SJSA1 (cell line): ENCODE measurements at regions not wholly inside any gene's neighbourhood (a gene's known extent, or its start where the extent isn't known, plus 50 kb on each side); places are given as distances from the start of the nearest gene placed in this dataset.
"Not testable (repeated sequence)": the region's sequence is repeated elsewhere in the genome, so short reads cannot be mapped to it uniquely, and the experiment has no call there.

Experiments used
- DNase-seq, 2 experiments: peaks; one replicate each; pipeline ENCODE4 v3.0.0-alpha.2; 2015 to 2020; ENCODE audit warnings: low spot score in 2 of 2, low read depth in 1 of 2
- H3K27ac ChIP-seq: fragments of 250-450 bp; sonication (Bioruptor Pico); 2 replicates; pipeline ENCODE4 v1.5.1; 2020; ENCODE audit warnings: mild to moderate bottlenecking, moderate library complexity
- H3K27me3 ChIP-seq: fragments of 250-450 bp; sonication (Bioruptor Pico); replicated peaks from 2 replicates; pipeline ENCODE4 v1.5.1; 2020; ENCODE audit warnings: mild to moderate bottlenecking, moderate library complexity
- H3K36me3 ChIP-seq: fragments of 250-450 bp; sonication (Bioruptor Pico); 2 replicates; pipeline ENCODE4 v1.5.1; 2020; ENCODE audit warnings: mild to moderate bottlenecking
- H3K4me1 ChIP-seq: fragments of 250-450 bp; sonication (Bioruptor Pico); replicated peaks from 2 replicates; pipeline ENCODE4 v1.6.1; 2021; ENCODE audit warnings: mild to moderate bottlenecking
- H3K4me3 ChIP-seq: fragments of 250-450 bp; sonication (Bioruptor Pico); 2 replicates; pipeline ENCODE4 v1.5.1; 2020; ENCODE audit warnings: mild to moderate bottlenecking
- H3K9me3 ChIP-seq: fragments of 250-450 bp; sonication (Bioruptor Pico); replicated peaks from 2 replicates; pipeline ENCODE4 v1.5.1; 2020; ENCODE audit warnings: mild to moderate bottlenecking

DNA sequence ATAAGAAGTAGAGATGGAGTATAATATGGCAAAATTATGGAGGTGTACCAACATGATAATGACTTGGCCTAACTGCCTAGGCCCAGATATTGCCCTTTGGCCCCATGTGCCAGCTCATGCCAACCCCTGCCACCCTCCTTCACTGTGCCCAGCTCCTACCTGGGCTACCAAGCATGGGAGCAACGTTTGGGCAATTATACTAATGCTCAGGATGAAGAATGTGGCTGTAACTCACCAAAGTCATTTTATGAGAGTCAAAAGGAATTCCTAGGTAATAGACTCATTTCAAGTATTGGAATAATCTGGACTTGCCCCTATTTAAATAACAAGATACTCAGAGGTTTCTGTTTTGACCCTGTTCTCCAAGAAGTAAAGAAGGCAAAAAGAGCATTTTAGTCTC lies 240.2 kb upstream of the IL12A start:
- Histone ChIP-seq H3K9me3 (no peaks in the 10 kb centered on the region), H3K27ac (no peak overlapping the region), H3K4me3 (no peak overlapping the region), H3K4me1 (peaks cover 7% of the 10 kb centered on the region), H3K27me3 (no peaks in the 10 kb centered on the region), H3K36me3 (no peaks in the 10 kb centered on the region)
- DNase-seq = no peak

DNA sequence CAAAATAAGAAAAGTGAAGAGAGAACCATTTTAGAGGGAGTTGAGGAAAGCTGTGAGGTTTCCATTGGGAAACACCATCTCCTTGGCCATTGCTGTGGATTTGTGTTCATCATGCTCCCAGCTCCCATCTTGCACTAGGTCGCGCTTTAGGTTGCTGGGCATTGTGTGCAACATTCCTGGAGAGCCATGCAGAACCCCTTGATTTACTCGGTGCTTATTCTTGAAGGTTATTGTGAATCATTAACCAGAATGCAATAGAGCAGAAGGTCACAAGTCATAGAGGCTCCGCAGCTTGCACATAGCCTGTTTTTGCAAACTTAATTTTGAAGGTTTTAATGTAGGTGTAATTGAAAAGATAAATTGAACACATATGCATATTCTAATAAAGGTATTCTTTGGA lies 239.2 kb upstream of the IL12A start:
- Histone ChIP-seq H3K27me3 (no peaks in the 10 kb centered on the region), H3K9me3 (no peaks in the 10 kb centered on the region), H3K4me3 (no peak overlapping the region), H3K36me3 (peaks cover 2% of the 10 kb centered on the region), H3K4me1 (peaks cover 7% of the 10 kb centered on the region), H3K27ac (no peak overlapping the region)
- DNase-seq = no peak

DNA sequence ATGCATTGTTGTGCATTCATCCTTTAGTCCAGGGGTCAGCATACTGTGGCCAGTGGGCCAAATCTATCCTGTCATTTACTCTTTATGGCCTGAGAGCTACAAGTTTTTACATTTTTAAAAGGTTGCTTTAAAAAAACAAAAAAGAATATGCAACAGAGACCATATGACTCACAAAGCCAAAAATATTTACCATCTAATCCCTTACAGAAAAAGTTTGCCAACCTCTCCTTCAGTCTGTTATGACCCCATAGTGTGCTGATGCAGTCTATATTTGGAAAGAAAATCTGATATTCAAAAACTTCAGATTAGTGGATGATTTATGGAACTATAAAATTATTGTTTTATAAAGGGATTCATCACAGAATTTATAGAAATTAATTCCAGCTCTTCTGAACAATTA lies 237.5 kb upstream of the IL12A start:
- H3K27ac ChIP-seq = no peak overlapping the region
- no peaks in the 10 kb centered on the region for H3K27me3 ChIP-seq
- H3K9me3 ChIP-seq = peaks cover 3% of the 10 kb centered on the region; the same call in 1 of the 2 replicates
- no peak overlapping the region for H3K4me3 ChIP-seq
- peaks cover 7% of the 10 kb centered on the region for H3K4me1 ChIP-seq
- H3K36me3 ChIP-seq = peaks cover 20% of the 10 kb centered on the region
- DNase-seq = no peak

DNA sequence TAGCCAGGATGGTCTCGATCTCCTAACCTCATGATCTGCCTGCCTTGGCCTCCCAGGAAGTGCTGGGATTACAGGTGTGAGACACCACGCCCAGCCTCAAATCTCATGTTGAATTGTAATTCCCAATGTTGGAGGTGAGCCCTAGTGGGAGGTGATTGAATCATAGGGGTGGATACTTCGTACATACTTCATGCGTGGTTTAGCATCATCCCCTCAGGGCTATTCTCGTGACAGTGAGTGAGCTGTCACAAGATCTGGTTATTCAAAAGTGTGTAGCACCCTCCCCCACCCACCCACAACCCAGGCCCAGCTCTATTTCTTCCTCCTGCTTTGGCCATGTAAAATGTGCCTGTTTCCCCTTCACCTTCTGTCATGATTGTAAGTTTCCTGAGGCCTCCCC lies 236.9 kb upstream of the IL12A start:
- Histone ChIP-seq H3K27ac (no peak overlapping the region), H3K4me1 (peaks cover 7% of the 10 kb centered on the region), H3K9me3 (peaks cover 5% of the 10 kb centered on the region; the same call in 1 of the 2 replicates), H3K36me3 (peaks cover 26% of the 10 kb centered on the region), H3K4me3 (no peak overlapping the region), H3K27me3 (no peaks in the 10 kb centered on the region)
- no peak for DNase-seq

DNA sequence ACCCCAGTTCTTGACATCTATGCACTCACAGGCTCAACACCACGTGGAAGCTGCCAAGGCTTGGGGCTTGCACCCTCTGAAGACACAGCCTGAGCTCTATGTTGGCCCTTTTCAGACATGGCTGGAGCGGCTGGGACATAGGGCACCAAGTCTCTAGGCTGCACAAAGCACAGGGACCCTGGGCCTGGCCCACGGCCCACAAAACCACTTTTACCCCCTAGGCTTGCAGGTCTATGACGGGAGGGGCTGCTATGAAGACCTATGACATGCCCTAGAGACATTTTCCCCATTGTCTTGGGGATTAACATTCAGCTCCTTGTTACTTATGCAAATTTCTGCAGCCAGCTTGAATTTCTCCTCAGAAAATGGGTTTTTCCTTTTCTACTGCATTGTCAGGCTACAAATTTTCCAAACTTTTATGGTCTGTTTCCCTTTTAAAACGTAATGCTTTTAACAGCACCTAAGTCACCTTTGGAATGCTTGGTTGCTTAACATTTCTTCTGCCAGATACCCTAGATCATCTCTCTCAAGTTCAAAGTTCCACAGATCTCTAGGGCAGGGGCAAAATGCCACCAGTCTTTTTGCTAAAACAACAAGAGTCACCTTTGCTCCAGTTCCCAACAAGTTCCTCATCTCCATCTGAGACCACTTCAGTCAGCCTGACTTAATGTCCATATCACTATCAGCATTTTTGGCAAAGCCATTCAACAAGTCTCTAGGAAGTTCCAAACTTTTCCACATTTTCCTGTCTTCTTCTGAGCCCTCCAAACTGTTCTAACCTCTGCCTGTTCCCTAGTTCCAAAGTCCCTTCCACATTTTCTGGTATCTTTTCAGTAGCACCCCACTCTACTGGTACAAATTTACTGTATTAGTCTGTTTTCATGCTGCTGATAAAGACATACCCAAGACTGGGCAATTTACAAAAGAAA lies 232.1 kb upstream of the IL12A start:
- H3K27ac ChIP-seq, H3K9me3 ChIP-seq, H3K27me3 ChIP-seq, DNase-seq, H3K4me3 ChIP-seq: not testable (repeated sequence)
- Histone ChIP-seq H3K36me3 (peaks cover 27% of the 10 kb centered on the region), H3K4me1 (peaks cover 17% of the 10 kb centered on the region)

DNA sequence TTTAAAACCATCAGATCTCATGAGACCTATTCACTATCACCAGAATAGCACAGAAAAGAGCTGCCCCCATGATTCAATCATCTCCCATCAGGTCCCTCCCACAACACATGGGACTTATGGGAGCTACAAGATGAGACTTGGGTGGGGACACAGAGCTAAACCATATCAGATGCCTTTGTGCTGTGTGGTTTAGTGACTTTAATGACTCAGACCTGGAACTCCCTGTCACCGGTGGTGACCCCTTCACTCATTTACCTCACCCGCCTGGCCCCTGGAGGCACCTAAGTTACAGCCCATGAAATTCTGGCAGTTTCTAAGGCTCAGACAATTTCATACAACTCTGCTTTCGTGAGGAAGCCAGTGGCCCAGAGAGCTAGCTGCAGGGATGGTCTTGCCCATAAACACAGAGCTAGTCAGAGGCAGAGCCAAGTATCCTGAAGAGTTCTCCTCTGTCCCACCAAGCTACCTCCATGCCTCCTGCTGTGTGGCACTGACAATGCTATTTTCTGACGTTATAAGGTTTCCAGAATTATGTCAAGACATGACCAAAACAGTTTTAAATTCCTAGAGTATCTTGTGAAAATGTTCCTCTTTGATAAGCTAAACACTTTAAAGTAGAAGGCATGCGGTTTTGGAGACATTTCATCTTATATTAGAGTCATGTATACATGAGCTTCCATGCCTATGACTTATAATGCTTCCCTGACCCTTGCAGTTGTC lies 231.1 kb upstream of the IL12A start:
- peaks cover 27% of the 10 kb centered on the region for H3K36me3 ChIP-seq
- H3K27me3 ChIP-seq = no peaks in the 10 kb centered on the region
- H3K4me3 ChIP-seq = no peak overlapping the region
- H3K4me1 ChIP-seq = peaks cover 24% of the 10 kb centered on the region
- H3K27ac ChIP-seq = no peak overlapping the region
- no peak for DNase-seq
- peaks cover 5% of the 10 kb centered on the region; the same call in 1 of the 2 replicates for H3K9me3 ChIP-seq

DNA sequence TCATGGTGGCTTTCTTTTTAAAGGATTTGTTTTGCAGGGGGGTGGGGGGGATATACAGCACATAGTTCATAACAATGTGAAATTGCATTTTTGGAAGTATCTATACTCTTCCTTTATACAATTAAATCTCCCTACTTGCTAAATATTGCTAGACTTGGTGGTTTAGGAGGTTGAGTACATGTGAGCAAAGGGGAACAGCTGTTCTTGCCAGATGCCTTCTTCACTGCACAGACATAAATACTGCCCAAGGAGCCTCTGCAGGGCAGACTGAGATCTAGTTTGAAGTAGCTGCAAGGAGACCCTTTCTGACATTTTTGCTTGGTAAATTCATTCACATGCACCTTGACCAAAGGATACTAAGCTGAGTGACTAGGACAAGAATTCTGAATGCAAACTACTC lies 228.6 kb upstream of the IL12A start:
- DNase-seq = no peak
- Histone ChIP-seq H3K27ac (no peak overlapping the region), H3K4me3 (no peak overlapping the region), H3K4me1 (peaks cover 34% of the 10 kb centered on the region), H3K27me3 (no peaks in the 10 kb centered on the region), H3K9me3 (peaks cover 5% of the 10 kb centered on the region; the same call in 1 of the 2 replicates), H3K36me3 (peaks cover 26% of the 10 kb centered on the region)

DNA sequence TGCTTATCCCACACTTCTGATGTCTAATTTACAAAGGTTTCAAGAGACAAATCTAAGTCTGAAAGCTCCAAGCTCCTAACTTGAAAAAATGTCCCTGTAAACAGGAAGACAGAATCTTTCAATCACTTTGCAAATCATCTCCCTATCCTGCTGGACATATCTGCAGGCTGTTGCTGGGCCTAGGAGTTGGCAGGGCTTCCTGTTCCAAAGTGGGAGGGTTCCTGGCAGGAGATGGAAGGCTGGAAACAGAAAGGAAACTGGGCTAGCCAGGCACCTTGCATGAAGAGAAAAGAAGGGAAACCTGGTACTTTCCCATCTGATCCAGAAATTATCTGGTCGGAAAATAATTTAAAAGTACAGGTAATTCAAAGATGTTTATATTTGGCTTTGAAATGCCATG lies 227.3 kb upstream of the IL12A start:
- H3K9me3 ChIP-seq = no peaks in the 10 kb centered on the region; the same call in 1 of the 2 replicates
- peaks cover 14% of the 10 kb centered on the region for H3K36me3 ChIP-seq
- peaks cover 37% of the 10 kb centered on the region for H3K4me1 ChIP-seq
- no peaks in the 10 kb centered on the region for H3K27me3 ChIP-seq
- no peak overlapping the region for H3K4me3 ChIP-seq
- DNase-seq = peak in 1 of 2 experiments; percentile 23
- H3K27ac ChIP-seq = peak overlapping the region; percentile 94; the same call in 1 of the 2 replicates

DNA sequence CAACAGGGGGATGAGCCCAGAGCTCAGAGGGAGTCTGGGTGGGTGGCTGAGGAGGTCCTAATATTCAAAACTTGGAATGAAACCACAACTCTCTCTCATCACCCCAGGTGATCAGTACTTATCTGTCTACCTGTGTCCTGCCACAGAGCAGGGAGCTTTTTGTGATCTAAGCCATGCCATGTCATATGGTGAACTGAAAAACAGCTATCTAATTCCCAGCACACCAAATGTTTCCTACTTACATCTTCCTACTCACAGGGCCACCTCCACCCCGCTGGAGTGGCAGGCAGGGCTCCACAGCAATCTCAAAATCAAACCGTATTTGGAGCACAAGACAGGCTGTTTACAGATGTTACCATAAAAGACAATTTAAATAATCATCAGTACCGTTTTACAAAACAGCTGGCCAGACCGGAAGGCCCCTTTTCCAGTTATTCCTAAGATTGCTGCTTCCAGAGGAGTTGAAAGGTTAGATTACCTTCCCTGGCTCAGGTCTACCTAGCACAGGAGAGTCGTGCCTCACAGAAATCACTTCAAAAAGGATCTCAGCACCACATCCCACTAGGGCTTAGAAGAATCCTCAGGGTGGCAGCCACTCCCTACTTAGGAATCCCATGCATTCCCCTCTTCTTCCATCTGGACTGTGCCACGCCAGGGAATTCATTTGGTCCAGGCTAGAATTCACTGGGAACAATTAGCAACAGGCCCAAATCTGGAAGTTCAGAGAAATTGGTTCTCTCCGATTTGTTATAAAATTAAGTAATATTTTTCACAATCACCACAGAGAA lies 226.6 kb upstream of the IL12A start:
- peaks cover 16% of the 10 kb centered on the region for H3K36me3 ChIP-seq
- peak; percentile 59 to 60 for DNase-seq
- H3K9me3 ChIP-seq = no peaks in the 10 kb centered on the region
- peak overlapping the region; percentile 94 for H3K27ac ChIP-seq
- H3K4me1 ChIP-seq = peaks cover 43% of the 10 kb centered on the region
- H3K4me3 ChIP-seq = peak overlapping the region; percentile 70
- H3K27me3 ChIP-seq = no peaks in the 10 kb centered on the region

DNA sequence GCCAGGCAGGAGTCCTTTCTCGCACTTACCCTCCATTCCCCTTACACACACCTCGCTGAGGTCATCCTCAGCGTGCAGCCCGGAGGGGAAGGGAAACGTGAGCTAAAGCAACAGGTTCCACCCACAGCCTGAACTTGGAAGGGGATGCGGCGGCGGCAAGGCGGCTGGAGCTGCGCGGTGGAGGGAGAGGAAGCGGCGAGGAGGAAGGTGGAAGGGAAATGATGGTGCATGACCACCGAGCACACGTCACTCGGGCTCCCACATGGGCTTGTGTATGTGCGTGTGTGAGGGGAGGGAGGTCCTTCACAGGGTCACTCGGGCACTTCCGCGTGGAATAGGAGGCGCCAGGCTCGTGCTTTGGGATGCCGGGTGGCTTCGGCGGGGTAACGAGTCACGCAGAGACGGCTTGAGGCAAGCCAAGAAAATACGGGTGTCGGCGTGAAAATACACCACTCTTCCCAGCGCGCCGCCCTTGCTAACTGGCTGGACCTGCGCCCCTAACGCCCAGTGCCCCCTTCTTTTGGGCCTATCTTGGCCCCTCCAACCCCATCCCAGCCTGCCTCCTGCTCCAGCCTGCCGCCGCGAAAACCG lies 225.5 kb upstream of the IL12A start:
- H3K9me3 ChIP-seq = no peaks in the 10 kb centered on the region
- H3K4me1 ChIP-seq = peaks cover 40% of the 10 kb centered on the region
- peak overlapping the region; percentile 70 for H3K4me3 ChIP-seq
- peak overlapping the region; percentile 94 for H3K27ac ChIP-seq
- H3K36me3 ChIP-seq = peaks cover 27% of the 10 kb centered on the region
- no peaks in the 10 kb centered on the region for H3K27me3 ChIP-seq
- peak; percentile 87 to 90 for DNase-seq

DNA sequence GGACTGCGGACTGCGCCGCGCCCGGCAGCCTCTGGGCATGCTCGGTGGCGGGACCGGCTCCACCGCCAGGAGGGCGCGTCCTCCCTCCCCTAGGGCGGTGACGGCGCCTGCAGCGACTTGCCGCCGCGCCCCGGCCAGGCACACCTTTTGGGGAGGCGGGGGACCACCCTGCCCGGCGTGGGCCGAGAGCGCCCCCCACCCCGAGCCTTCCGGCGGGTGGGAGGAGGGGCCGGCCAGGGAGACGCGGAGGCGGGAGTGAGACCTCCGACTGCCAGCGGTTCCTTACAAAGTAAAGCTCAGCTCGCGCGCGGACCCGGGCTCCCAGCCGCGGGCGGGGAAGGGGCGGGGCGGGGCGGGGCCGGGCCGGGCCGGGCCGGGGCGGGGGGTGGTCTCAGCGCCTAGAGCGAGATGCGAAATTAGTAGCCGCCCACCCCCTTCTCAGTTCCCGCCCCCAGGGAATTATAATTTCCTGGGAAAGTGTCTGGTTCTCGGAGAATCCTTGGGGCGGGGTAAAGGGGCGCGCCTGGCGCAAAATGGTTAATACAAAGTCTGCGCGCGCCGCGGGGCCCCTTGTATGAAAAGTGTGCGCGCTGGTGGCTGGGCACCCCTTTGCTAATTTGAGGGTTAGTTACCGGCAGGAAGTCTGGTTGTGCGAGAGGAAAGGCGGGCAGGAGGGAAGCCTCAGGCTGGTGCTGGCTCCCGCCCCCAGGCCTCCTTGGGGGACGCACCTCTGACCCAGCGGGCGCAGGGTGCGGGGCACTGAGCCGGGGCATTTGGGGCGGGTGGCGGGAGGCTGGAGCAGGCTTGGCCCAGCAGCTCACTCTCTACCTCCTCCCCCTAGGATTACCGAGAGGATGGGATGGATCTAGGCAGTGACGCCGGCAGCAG lies 224.8 kb upstream of the IL12A start:
- Histone ChIP-seq H3K27me3 (no peaks in the 10 kb centered on the region), H3K36me3 (peaks cover 33% of the 10 kb centered on the region), H3K27ac (peak overlapping the region; percentile 94), H3K4me3 (peak overlapping the region; percentile 70), H3K9me3 (no peaks in the 10 kb centered on the region), H3K4me1 (peaks cover 40% of the 10 kb centered on the region)
- peak; percentile 91 to 97 for DNase-seq

DNA sequence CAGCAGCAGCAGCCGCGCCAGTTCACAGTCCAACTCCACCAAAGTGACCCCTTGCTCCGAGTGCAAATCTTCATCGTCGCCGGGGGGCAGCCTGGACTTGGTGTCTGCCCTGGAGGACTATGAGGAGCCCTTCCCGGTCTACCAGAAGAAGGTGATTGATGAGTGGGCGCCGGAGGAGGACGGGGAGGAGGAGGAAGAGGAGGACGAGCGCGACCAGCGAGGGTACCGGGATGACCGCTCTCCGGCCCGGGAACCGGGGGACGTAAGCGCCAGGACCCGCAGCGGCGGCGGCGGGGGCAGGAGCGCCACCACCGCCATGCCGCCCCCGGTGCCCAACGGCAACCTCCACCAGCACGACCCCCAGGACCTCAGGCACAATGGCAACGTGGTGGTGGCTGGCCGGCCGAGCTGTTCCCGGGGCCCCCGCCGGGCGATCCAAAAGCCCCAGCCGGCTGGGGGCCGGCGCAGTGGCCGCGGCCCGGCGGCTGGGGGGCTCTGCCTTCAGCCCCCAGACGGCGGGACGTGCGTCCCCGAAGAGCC lies 224.1 kb upstream of the IL12A start:
- Histone ChIP-seq H3K9me3 (no peaks in the 10 kb centered on the region), H3K4me3 (peak overlapping the region; percentile 70), H3K27ac (peak overlapping the region; percentile 88), H3K36me3 (peaks cover 34% of the 10 kb centered on the region), H3K27me3 (no peaks in the 10 kb centered on the region), H3K4me1 (peaks cover 40% of the 10 kb centered on the region)
- no peak for DNase-seq
